ENCODE measurements at regions not wholly inside any gene's neighbourhood (a gene's known extent, or its start where the extent isn't known, plus 50 kb on each side); places are given as distances from the start of the nearest gene placed in this dataset.

DNA sequence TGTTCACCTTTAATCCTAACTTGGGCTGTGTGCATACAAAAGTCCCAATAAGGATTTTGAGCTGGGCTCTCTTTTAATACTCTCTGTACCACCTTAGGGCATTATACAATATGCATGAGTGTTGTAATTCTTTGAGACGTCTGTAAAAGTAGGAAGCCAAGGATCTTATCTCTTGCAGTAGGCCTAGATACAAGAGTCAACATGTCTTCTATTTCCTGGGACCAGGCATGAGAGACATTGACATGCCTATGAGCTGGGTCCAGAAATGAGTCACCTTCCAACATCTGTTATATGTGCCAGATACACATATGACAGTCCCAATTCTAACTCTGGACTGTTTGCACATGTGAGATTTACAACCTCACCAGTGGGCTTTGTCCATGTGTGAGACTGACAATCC is 1911.2 kb downstream of the TP53TG3F start:
- TF ChIP-seq, protein P1, sequence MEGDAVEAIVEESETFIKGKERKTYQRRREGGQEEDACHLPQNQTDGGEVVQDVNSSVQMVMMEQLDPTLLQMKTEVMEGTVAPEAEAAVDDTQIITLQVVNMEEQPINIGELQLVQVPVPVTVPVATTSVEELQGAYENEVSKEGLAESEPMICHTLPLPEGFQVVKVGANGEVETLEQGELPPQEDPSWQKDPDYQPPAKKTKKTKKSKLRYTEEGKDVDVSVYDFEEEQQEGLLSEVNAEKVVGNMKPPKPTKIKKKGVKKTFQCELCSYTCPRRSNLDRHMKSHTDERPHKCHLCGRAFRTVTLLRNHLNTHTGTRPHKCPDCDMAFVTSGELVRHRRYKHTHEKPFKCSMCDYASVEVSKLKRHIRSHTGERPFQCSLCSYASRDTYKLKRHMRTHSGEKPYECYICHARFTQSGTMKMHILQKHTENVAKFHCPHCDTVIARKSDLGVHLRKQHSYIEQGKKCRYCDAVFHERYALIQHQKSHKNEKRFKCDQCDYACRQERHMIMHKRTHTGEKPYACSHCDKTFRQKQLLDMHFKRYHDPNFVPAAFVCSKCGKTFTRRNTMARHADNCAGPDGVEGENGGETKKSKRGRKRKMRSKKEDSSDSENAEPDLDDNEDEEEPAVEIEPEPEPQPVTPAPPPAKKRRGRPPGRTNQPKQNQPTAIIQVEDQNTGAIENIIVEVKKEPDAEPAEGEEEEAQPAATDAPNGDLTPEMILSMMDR (IDR thresholded peaks at IDR 0.05 in 4 of 5, conservative IDR thresholded peaks at IDR 0.05 in 1 of 5), result no peak
- no peak for TF ChIP-seq POLR2A (IDR thresholded peaks at IDR 0.05)

All from gastrocnemius medialis (tissue), 4 donors.